HCT116 (cell line): ENCODE measurements at regions not wholly inside any gene's neighbourhood (a gene's known extent, or its start where the extent isn't known, plus 50 kb on each side); places are given as distances from the start of the nearest gene placed in this dataset.

ENCODE experiments used
- ATAC-seq: fragments of 200-7000 bp; cut with Tn5 transposase; 2 replicates; pipeline ENCODE4 v1.9.1; 2020; ENCODE audit warnings: mild to moderate bottlenecking, moderate library complexity
- BruUV-seq: library from RNA; stranded (reverse); fragments of 400-500 nt; replicated peaks from 2 replicates; lab custom pipeline; 2021; lab: Mats Ljungman, UMichigan
- CTCF ChIA-PET: fragments of 300-600 bp; sonication (Branson Sonifier 250); formaldehyde crosslinking; loops from one replicate; lab custom pipeline; 2021; ENCODE audit warnings: antibody characterized with exemption; lab: Charles Lee
- POLR2A ChIA-PET: fragments of 300-600, 350-600 bp; sonication (Branson Sonifier 250); formaldehyde crosslinking; loops from one replicate; lab custom pipeline; 2021; ENCODE audit warnings: antibody characterized with exemption; lab: Charles Lee
- RAD21 ChIA-PET, 2 experiments: fragments of 300-600 bp; sonication (Branson Sonifier 250); formaldehyde crosslinking; loops; one replicate each; lab custom pipeline; 2023; ENCODE audit warnings: low total read pairs in 2 of 2; ENCODE audit not compliant: uncharacterized antibody in 2 of 2, unreplicated experiment in 2 of 2, low non-redundant PET in 1 of 2; lab: Charles Lee
- DNase-seq: peaks from one replicate; pipeline ENCODE4 v3.0.0-alpha.2; 2010; ENCODE audit warnings: low read depth, low spot score
- H2AFZ ChIP-seq: fragments of 200-600 bp; shearing (Covaris generic), sonication (generic); 2 replicates; pipeline ENCODE4 v1.6.1; 2017; ENCODE audit warnings: low read depth, mixed run types, mixed read lengths, antibody characterized with exemption, low read length; ENCODE audit not compliant: poor library complexity, severe bottlenecking
- H3K27ac ChIP-seq: 2 replicates; pipeline ENCODE4 v1.5.1; 2012; ENCODE audit warnings: low read depth, low read length
- H3K27me3 ChIP-seq: fragments of 200-600 bp; sonication (generic); 2 replicates; pipeline ENCODE4 v1.6.1; 2016; ENCODE audit warnings: mixed run types, low read length, mixed read lengths; ENCODE audit not compliant: insufficient read depth
- H3K36me3 ChIP-seq, 2 experiments: fragments of 200-500 bp in 1 of 2; fragments of 200-600 bp in 1 of 2; sonication (Bioruptor generic) in 1 of 2; sonication (generic) in 1 of 2; 2 replicates each; pipeline versions ENCODE4 v1.5.1 to v1.6.1; 2014 to 2016; ENCODE audit warnings: low read length in 2 of 2, inconsistent platforms in 1 of 2, mixed read lengths in 1 of 2, mixed run types in 1 of 2; ENCODE audit not compliant: insufficient read depth in 2 of 2, control insufficient read depth in 1 of 2
- H3K4me1 ChIP-seq, 2 experiments: fragments of 200-600 bp in 1 of 2; sonication (generic) in 1 of 2; 2 replicates each; pipeline versions ENCODE4 v1.5.1 to v1.6.1; 2012 to 2017; ENCODE audit warnings: low read length in 2 of 2, inconsistent platforms in 1 of 2, mild to moderate bottlenecking in 1 of 2, mixed read lengths in 1 of 2, mixed run types in 1 of 2, moderate library complexity in 1 of 2; ENCODE audit not compliant: insufficient read depth in 2 of 2, control insufficient read depth in 1 of 2
- H3K4me2 ChIP-seq: fragments of 200-600 bp; sonication (generic); 2 replicates; pipeline ENCODE4 v1.6.1; 2017; ENCODE audit warnings: mixed run types, low read length, mixed read lengths
- H3K4me3 ChIP-seq, 2 experiments: fragments of 200-600 bp in 1 of 2; sonication (generic) in 1 of 2; replicated peaks in 1 of 2; 2 replicates each; pipeline ENCODE4 v1.5.1; 2011 to 2016; ENCODE audit warnings: low read length in 2 of 2, control low read depth in 1 of 2, low read depth in 1 of 2, mild to moderate bottlenecking in 1 of 2, mixed read lengths in 1 of 2, mixed run types in 1 of 2
- H3K79me2 ChIP-seq: fragments of 200-600 bp; sonication (generic); 2 replicates; pipeline ENCODE4 v1.6.1; 2017; ENCODE audit warnings: mild to moderate bottlenecking, mixed run types, low read length, moderate library complexity, mixed read lengths; ENCODE audit not compliant: insufficient read depth
- H3K9ac ChIP-seq: fragments of 200-600 bp; sonication (generic); 2 replicates; pipeline ENCODE4 v1.6.1; 2016; ENCODE audit warnings: low read length, mixed read lengths
- H3K9me2 ChIP-seq: fragments of 200-600 bp; sonication (generic), shearing (Covaris generic); 2 replicates; pipeline ENCODE4 v1.6.1; 2017; ENCODE audit warnings: mixed run types, mild to moderate bottlenecking, moderate library complexity; ENCODE audit not compliant: insufficient read depth
- H3K9me3 ChIP-seq, 2 experiments: fragments of 200-500 bp in 1 of 2; fragments of 200-600 bp in 1 of 2; sonication (Bioruptor generic) in 1 of 2; sonication (generic) in 1 of 2; 2 replicates each; pipeline ENCODE4 v1.6.1; 2014 to 2017; ENCODE audit warnings: low read length in 2 of 2, mixed read lengths in 2 of 2, inconsistent platforms in 1 of 2, low read depth in 1 of 2, mild to moderate bottlenecking in 1 of 2, mixed run types in 1 of 2, moderate library complexity in 1 of 2; ENCODE audit not compliant: control insufficient read depth in 1 of 2, insufficient read depth in 1 of 2
- H4K20me1 ChIP-seq: fragments of 200-600 bp; sonication (generic), shearing (Covaris generic); 2 replicates; pipeline ENCODE4 v1.6.1; 2017; ENCODE audit warnings: mixed run types, mild to moderate bottlenecking, moderate library complexity; ENCODE audit not compliant: insufficient read depth
- ATF3 ChIP-seq: IDR thresholded peaks from 2 replicates; pipeline ENCODE4 v1.6.1; 2012
- ELF1 ChIP-seq: IDR thresholded peaks from 2 replicates; pipeline ENCODE4 v1.6.1; 2012; ENCODE audit warnings: low read depth, borderline replicate concordance
- EZH2phosphoT487 ChIP-seq: fragments of 200-600 bp; IDR thresholded peaks from 2 replicates; pipeline ENCODE4 v1.6.1; 2018; ENCODE audit warnings: antibody characterized with exemption, borderline replicate concordance
- JUND ChIP-seq: IDR thresholded peaks from 2 replicates; pipeline ENCODE4 v1.6.1; 2012
- POLR2A ChIP-seq: IDR thresholded peaks from 2 replicates; pipeline ENCODE4 v1.7.0; 2011; ENCODE audit warnings: borderline replicate concordance; ENCODE audit not compliant: insufficient read depth, insufficient read length; ENCODE audit errors: extremely low read depth
- REST ChIP-seq: IDR thresholded peaks from 2 replicates; pipeline ENCODE4 v1.6.1; 2012; ENCODE audit warnings: low read depth
- ZFX ChIP-seq: fragments of 450-650 bp; IDR thresholded peaks from 2 replicates; pipeline ENCODE4 v1.6.1; 2017
- ZNF274 ChIP-seq: fragments of 200-500 bp; sonication (Bioruptor generic); IDR thresholded peaks from 2 replicates; pipeline ENCODE4 v1.6.1; 2014; ENCODE audit warnings: mild to moderate bottlenecking, low read depth, low read length, inconsistent platforms
- intact Hi-C: fragments of 100-400 bp; cut with micrococcal nuclease; formaldehyde crosslinking; loops from 2 replicates; pipeline ENCODE4 v1.10.0; 2022

GRCh38 chr10:42973411-42973810 is 103.5 kb upstream of the RET start:
- no peaks in the 10 kb centered on the region for H3K79me2 ChIP-seq
- ChIA-PET RAD21 (no interaction called here), POLR2A (no interaction called here), CTCF (no interaction called here)
- no peaks in the 10 kb centered on the region for H3K9me2 ChIP-seq
- intact Hi-C loops, result no loop called here
- no peak overlapping the region for H3K27ac ChIP-seq
- no peak overlapping the region for H3K4me3 ChIP-seq
- BruUV-seq, result no TSS peak
- no peaks in the 10 kb centered on the region for H3K36me3 ChIP-seq
- no peaks in the 10 kb centered on the region for H3K27me3 ChIP-seq
- no peak for TF ChIP-seq POLR2A
- TF ChIP-seq ATF3, result no peak
- TF ChIP-seq EZH2phosphoT487, result no peak
- TF ChIP-seq JUND, result no peak
- no peak for TF ChIP-seq REST
- TF ChIP-seq ELF1, result no peak
- no peak for TF ChIP-seq ZFX
- no peak for TF ChIP-seq ZNF274
- no peaks in the 10 kb centered on the region for H4K20me1 ChIP-seq
- no peak overlapping the region for H3K9ac ChIP-seq
- H3K4me2 ChIP-seq, result no peak overlapping the region
- no peak for DNase-seq
- H3K4me1 ChIP-seq, result peaks cover 0 to 6% of the 10 kb centered on the region in 2 experiments; a peak in 1 of 4 replicates
- H3K9me3 ChIP-seq, result no peaks in the 10 kb centered on the region
- ATAC-seq, result no peak
- H2AFZ ChIP-seq, result no peak overlapping the region
